ENCODE measurements at regions not wholly inside any gene's neighbourhood (a gene's known extent, or its start where the extent isn't known, plus 50 kb on each side); places are given as distances from the start of the nearest gene placed in this dataset.
"Not testable (repeated sequence)": the region's sequence is repeated elsewhere in the genome, so short reads cannot be mapped to it uniquely, and the experiment has no call there.

DNA sequence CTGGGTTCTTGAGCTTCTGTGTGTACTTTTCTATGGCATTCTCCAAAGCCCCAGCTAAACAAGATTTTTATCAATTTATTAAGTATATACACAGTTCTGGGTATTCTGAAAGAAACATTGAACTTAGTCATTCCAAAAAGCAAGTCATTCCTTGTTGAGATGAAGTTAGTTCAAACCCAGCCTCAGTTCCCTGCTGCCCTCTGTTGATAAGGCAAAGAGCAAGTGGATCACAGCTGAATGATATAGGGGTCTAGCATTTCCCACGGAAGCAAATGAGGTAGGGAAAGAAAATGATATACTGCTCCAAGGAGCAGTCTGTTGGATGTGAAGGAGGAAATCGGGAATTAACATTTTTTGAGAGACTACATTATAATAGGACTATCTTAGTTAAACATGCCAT, 841.8 kb upstream of the TENM4 start:
- no peak for DNase-seq

DNA sequence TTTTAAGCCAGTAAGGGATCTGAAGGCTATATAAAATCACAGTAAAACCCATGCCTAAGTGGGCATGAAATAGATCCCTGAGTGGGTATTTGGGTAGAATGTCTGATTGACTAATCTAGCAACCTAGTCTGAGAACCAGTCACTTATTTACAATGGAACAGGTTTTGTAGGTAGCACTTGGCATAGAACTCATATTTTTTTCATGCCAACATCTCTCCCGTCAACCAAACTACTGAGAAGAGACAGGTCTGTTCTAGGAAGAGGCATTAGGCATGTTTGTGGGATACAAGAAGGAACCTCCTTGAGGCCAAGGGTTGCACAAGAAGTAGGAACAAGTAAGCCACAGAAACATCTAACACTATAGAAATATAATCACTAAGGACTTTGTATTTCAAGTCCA, 840.4 kb upstream of the TENM4 start:
- no peak for DNase-seq

GRCh38 chr11:80280737-80281136, 839.9 kb upstream of the TENM4 start:
- no peak for DNase-seq

DNA sequence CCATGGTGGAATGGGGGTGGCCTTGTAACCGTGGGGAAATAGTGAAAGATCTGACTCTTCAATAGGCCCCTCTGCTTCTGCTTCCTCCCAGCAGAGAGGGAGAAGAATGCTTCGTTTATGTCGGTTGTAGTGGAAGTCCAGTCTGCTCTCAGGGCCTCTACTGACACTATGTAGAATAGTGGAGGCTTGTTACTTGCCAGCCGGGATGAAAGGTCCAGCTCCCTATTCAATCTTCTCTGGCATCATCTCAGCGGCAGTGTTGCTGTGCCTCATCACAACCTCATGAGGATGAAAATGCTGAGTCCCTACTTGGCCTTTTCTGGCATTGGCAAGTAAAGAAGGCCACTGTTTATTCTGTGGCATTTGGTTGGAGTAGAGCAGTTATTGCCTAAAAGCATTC, 820.9 kb upstream of the TENM4 start:
- DNase-seq = no peak

- DNase-seq = not testable (repeated sequence)
Observed at GRCh38 chr11:80257319-80258015, 816.6 kb upstream of the TENM4 start.

- no peak for DNase-seq
Observed at GRCh38 chr11:80255021-80255420, 814.2 kb upstream of the TENM4 start.

DNA sequence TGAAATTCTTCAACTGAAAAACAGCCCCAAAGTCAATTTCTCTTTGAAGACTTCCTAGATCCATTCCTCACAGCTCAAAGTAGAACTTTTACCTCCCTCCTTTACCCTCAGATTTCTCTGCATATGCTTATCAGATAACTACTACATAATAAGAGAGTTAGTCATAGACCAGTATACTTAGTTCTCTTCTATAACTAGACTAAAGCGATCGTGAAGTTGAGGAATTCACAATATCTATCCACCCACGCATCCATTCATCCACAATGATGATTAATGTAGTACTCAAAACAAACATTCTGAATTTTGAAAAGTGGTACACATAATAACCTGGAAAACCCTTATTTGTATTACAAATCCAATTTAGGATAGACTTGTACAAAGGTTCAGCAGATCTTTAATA, 800.9 kb upstream of the TENM4 start:
- DNase-seq = no peak

DNA sequence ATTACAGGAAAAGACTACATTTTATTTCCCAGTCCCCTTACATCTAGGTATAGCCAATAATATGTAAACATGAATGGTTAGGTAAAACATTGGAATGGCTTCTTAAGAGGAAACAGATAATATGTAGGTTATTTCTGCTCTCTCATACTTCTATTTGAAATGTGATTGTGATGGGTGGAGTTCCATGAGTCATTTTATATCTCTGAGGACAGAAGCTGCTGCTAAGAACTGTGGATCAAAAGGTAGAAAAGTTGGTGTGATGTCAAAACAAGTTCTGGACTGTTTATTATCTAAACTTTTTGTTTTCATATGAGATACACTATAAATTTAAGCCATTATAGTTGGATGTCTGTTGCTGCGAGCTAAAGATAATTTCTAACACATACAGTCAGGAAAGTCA, 799.4 kb upstream of the TENM4 start:
- no peak for DNase-seq

DNA sequence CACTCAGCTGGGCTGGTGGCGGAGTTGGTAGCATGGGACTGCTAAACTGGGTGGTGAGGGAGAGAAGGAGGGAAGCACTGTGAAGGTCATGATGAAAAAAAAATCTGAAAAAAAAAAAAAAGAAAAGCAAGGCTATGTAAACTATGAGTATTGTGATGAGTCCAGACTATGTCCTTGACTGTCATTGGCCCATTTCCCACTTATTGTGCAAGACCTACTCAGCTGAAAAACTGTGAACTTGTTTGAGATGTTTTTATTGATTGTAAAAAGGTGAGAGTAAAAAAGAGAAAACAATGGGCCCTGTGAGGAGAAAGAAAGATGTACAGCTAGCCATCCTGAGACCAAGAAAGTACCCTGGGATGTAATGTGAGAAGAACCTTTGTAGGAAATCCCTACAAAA, 798.4 kb upstream of the TENM4 start:
- no peak for DNase-seq

DNA sequence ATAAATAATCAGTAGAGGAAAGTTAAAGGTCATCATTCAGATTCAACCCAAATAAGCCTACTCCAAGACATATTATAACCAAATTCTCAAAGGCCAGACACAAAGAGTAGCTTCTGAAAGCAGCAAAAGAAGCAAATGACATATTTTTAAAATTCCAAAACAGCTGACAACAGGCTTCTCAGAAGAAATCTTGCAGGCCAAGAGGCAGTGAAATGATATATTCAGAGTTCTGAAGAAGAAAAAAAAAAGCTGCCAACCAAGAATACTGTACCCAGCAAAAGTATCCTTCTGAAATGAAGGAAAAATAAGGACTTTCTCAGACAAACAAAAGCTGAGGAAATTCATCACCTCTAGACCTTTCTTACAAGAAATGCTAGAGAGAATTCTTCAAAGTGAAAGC, 787.1 kb upstream of the TENM4 start:
- DNase-seq = no peak

- no peak for DNase-seq
Observed at GRCh38 chr11:80214413-80214812, 773.6 kb upstream of the TENM4 start.

- no peak for DNase-seq
Observed at GRCh38 chr11:80211673-80212072, 770.8 kb upstream of the TENM4 start.

GRCh38 chr11:80204021-80204420, 763.2 kb upstream of the TENM4 start:
- no peak for DNase-seq

DNA sequence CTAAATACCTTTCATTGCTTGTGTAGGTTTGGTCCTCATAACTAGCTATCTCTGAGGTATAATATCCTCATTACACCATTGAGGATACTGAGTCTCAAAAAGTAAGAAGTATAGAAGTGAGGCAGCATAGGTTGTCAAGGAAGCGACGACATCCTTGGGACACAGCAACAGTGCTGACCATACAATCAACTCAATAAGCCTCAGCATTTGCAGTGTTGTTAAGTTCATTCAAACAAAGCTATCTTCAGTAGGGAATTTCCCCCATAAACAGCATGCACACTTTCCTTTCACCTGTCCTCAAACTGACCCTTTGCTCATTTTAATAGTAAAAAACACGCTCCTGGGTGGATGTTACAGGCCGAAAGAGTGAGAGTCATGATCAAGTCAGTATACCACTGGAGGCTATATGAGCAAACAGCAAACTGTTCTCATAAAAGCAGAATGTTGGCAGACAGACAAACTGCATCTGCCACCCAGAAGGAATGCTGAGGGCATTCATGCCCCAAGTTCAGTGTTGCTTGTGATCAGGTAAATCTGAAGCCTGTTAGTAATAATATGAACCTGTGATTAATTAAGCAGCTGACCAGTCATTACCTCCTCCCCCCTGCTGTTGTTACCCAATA, 756.2 kb upstream of the TENM4 start:
- no peak for DNase-seq

DNA sequence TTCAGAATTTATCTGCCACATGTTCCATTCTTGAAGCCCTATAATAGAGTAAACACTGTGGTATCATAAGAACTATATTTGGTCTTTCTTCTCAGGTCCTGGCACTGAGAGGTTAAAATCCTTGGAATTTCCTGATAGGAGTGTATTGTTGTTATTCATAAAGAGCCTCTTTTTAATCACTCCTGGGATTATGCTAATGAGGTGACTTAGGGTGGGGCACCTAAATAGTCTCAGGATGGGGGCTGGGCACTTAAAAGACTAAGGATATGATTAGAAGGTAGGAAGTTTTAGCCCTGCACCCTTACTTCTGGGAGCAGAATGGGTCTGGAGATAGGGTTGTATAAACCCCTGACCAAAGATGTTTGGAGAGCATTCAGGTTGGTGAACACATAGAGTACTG, 755.2 kb upstream of the TENM4 start:
- DNase-seq = no peak

DNA sequence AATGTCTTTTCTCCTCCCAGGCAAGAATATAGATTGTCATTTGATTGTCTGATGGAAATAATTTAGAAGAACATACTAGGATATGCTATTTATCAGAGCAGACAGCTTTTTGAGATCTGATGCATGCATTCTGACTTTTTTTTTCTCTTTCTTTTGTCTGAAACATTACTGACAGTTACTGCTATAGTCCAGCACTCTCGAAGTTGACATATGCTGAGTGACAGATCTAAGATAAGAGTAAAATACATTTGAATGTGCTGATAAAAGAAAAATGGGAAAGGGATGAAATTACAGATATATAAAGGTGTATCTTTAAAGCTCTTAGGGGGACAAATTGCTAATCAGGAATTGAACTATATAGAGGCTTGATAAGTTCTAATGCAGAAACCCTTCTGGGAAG, 753.8 kb upstream of the TENM4 start:
- DNase-seq = no peak

DNA sequence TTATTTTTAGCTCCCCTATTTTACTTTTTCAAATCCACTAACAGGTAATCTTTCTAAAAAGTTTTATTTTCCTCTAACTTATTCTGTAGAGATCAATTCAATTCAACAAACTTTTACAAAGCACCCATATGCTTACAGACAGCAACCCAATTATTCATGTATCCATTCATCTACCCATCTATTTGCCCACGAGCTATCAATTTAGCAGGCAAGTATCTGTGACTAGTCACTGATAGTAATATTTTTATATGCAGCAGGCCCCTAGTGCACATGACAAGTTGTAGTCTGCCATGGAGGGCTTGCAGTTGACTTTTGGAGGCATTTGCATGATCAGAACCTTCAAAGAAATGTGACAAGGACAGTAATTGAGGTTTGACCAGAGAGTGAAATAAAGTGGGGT, 753.2 kb upstream of the TENM4 start:
- DNase-seq = no peak

- no peak for DNase-seq
Observed at GRCh38 chr11:80188076-80188627, 747.3 kb upstream of the TENM4 start.

- DNase-seq = no peak
Observed at GRCh38 chr11:80186692-80187091, 745.9 kb upstream of the TENM4 start.

- DNase-seq = no peak
Observed at GRCh38 chr11:80182901-80183300, 742.1 kb upstream of the TENM4 start.

- no peak for DNase-seq
Observed at GRCh38 chr11:80173371-80174136, 732.7 kb upstream of the TENM4 start.

DNA sequence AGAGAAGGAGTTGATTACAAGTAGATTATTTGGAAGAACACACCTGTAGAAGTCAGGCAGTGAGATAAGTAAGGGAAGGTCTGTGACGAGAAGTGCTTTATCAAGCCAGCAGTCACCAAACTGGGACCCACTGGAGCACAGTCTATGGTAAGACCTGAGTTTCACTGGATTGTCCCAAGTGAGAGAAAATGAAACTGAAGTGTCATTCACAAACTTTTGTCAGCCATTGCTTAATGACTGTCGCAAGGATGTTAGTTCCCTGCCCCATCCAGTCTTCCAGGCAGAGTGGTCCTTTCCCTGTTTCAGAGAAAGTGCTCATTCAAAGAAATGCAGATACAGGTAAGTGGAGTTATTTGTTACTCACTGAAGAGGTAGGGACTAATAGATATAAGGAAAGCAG, 728.0 kb upstream of the TENM4 start:
- no peak for DNase-seq

DNA sequence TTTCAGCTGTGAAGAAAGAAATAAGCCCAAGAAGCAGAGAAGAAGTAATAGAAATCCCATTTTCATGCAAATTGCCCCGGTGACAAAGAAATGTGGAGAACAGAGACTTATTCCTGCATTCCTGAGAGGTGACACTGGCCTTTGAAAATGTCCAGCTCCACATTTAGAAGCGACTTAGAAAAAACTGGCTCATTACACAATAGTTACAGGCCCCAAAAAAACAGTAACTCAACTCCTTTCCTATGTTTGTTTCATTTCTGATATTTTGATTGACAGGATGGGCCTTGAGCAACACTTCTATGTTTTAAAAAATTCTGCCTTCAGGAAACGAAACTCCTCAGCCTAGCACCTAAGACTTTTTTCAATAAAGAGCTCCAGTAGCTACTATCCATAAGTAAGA, 726.9 kb upstream of the TENM4 start:
- DNase-seq = no peak

DNA sequence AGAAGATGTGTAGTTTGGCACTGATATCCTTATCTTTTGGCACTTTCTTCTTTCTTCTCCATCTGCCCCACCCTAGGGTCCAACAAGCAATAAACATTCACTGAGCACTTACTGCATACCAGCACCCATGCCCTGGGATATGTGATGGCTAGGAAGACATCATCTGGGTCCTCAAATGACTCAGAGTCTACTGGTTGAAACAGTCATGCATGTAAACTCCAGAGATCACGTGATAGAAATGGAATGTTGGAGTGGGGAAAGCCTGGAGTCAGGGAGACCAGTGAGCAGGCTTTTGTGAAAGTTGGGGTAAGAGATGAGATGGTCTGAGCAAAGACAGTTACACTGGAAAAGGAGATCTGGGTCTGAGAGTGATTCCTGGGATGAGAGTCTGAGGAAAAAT, 724.9 kb upstream of the TENM4 start:
- DNase-seq = no peak

All from activated effector memory CD4-positive, alpha-beta T cell treated with anti-CD3 and anti-CD28 coated beads, Interleukin-2, amount 50 U/mL, for 16 hours (primary cell).